ENCODE measurements at regions not wholly inside any gene's neighbourhood (a gene's known extent, or its start where the extent isn't known, plus 50 kb on each side); places are given as distances from the start of the nearest gene placed in this dataset.

DNA sequence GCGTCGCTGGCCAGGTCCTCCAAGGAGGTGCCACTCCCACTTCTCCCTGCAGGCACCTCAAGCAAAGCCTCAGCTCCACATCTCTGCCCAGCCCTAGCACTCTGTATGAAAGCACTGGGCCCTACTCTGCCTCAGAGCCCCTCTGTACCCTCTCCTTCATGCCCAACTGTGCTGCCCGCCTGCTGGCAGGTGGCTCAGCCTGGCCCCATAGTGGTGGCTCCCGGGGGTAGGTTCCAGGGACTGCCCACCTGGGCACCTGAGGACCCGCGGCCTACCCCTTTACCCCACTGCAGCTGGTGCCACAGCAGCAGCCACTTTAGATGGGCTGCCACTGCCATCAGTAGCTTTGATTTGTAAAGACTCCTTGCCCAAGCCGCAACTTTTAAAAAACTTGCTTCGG, 1672.8 kb downstream of the LRRC4C start:
- no peak for DNase-seq (ENCODE audit: extremely low spot score, unreplicated experiment)
- no peaks in the 10 kb centered on the region for H3K4me1 Mint-ChIP-seq (ENCODE audit: unreplicated experiment)
- TF ChIP-seq, protein P1, sequence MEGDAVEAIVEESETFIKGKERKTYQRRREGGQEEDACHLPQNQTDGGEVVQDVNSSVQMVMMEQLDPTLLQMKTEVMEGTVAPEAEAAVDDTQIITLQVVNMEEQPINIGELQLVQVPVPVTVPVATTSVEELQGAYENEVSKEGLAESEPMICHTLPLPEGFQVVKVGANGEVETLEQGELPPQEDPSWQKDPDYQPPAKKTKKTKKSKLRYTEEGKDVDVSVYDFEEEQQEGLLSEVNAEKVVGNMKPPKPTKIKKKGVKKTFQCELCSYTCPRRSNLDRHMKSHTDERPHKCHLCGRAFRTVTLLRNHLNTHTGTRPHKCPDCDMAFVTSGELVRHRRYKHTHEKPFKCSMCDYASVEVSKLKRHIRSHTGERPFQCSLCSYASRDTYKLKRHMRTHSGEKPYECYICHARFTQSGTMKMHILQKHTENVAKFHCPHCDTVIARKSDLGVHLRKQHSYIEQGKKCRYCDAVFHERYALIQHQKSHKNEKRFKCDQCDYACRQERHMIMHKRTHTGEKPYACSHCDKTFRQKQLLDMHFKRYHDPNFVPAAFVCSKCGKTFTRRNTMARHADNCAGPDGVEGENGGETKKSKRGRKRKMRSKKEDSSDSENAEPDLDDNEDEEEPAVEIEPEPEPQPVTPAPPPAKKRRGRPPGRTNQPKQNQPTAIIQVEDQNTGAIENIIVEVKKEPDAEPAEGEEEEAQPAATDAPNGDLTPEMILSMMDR (conservative IDR thresholded peaks at IDR 0.05), result no peak
- H3K4me3 Mint-ChIP-seq, result no peak overlapping the region
- no peak overlapping the region for H3K27ac Mint-ChIP-seq
- no peaks in the 10 kb centered on the region for H3K9me3 Mint-ChIP-seq
- no peaks in the 10 kb centered on the region for H3K27me3 Mint-ChIP-seq
- H3K36me3 Mint-ChIP-seq, result no peaks in the 10 kb centered on the region

DNA sequence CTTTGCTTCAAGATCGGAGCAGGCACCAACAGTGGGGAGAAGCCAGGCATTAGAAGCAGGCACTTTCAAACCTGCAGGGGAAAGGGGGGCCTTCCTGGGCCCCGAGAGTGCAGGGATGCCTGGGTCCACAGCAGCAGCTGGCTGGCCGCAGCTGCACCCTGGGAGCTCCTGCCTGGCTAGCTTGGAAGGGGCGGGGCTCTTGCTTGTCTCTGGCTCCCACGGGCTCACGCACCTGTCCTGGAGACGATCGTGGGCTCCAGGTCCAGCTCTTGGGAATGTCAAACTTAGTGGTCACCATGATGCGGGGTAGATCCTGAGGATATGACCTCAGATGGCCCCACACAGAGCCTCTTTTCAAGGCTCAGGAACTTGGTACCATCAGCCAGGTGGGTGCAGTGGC, 1673.2 kb downstream of the LRRC4C start:
- Mint-ChIP-seq H3K9me3 (no peaks in the 10 kb centered on the region), H3K36me3 (no peaks in the 10 kb centered on the region), H3K4me3 (no peak overlapping the region), H3K27me3 (no peaks in the 10 kb centered on the region), H3K27ac (no peak overlapping the region), H3K4me1 (ENCODE audit: unreplicated experiment) (no peaks in the 10 kb centered on the region)
- TF ChIP-seq, protein P1 (conservative IDR thresholded peaks at IDR 0.05), result no peak
- no peak for DNase-seq (ENCODE audit: extremely low spot score, unreplicated experiment)

DNA sequence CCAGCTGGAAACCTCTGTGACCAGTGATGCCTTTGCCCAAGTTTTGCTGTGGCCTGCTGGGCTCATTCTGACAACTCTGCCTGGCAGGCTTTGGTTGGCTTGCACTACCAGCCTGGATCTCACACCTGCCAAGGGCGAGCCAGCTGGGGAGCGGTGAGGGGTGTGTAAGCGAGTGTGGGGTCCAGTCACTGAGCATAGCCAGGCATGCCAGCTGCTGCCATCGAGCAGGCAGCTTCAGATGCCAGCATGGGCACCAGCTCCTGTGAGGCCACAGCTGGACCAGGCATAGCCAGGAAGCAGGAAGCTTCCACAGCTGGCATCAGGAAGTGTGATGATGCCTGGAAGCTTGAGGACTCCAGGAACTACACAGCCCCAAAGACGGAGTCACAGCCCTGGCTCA, 1674.6 kb downstream of the LRRC4C start:
- Mint-ChIP-seq H3K36me3 (no peaks in the 10 kb centered on the region), H3K4me3 (no peak overlapping the region), H3K4me1 (ENCODE audit: unreplicated experiment) (no peaks in the 10 kb centered on the region), H3K27ac (no peak overlapping the region), H3K9me3 (no peaks in the 10 kb centered on the region), H3K27me3 (no peaks in the 10 kb centered on the region)
- TF ChIP-seq, protein P1 (conservative IDR thresholded peaks at IDR 0.05), result no peak
- DNase-seq (ENCODE audit: extremely low spot score, unreplicated experiment), result no peak

GRCh38 chr11:39780131-39780530, 1679.3 kb downstream of the LRRC4C start:
- H3K36me3 Mint-ChIP-seq, result no peaks in the 10 kb centered on the region
- H3K27ac Mint-ChIP-seq, result no peak overlapping the region
- no peaks in the 10 kb centered on the region for H3K4me1 Mint-ChIP-seq (ENCODE audit: unreplicated experiment)
- no peaks in the 10 kb centered on the region for H3K9me3 Mint-ChIP-seq
- no peak overlapping the region for H3K4me3 Mint-ChIP-seq
- H3K27me3 Mint-ChIP-seq, result no peaks in the 10 kb centered on the region
- TF ChIP-seq, protein P1 (conservative IDR thresholded peaks at IDR 0.05), result no peak
- DNase-seq (ENCODE audit: extremely low spot score, unreplicated experiment), result no peak

- DNase-seq (ENCODE audit: extremely low spot score, unreplicated experiment), result no peak
- Mint-ChIP-seq H3K27me3 (no peaks in the 10 kb centered on the region), H3K4me3 (no peak overlapping the region), H3K9me3 (no peaks in the 10 kb centered on the region), H3K27ac (no peak overlapping the region), H3K36me3 (no peaks in the 10 kb centered on the region), H3K4me1 (ENCODE audit: unreplicated experiment) (no peaks in the 10 kb centered on the region)
- TF ChIP-seq, protein P1 (conservative IDR thresholded peaks at IDR 0.05), result no peak
Measured at GRCh38 chr11:39777035-39777434, 1682.4 kb downstream of the LRRC4C start.

DNA sequence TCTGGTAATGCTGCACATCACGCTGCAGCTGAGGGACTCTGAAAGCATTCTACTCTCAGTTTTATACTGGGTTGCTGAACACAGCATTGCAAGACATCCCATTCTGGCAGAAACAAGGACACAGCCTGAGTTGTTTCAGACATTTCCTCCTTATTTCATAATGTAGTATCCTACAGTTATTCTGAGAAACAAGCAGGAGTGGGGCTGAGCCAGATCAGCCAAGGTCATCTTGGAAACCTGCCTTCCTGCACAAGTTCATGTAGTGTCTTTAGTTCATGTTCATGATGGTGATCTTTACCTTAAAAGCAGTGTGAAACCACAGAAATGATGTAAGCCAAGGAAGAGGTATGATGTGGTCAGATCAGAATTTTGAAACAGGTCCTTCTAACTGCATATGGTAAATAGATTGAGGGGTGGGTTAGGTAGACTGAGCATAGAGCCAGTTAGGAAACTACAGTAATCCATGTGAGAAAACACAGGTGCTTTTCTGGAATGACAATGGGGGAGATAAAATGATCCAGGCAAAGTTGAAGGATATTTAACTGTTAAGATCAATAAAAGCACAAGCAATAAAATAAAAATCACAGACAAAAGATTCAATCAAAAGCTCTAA, 1686.8 kb downstream of the LRRC4C start:
- no peaks in the 10 kb centered on the region for H3K9me3 Mint-ChIP-seq
- H3K4me1 Mint-ChIP-seq (ENCODE audit: unreplicated experiment), result no peaks in the 10 kb centered on the region
- no peak overlapping the region for H3K4me3 Mint-ChIP-seq
- H3K27ac Mint-ChIP-seq, result no peak overlapping the region
- no peaks in the 10 kb centered on the region for H3K36me3 Mint-ChIP-seq
- TF ChIP-seq, protein P1 (conservative IDR thresholded peaks at IDR 0.05), result no peak
- no peaks in the 10 kb centered on the region for H3K27me3 Mint-ChIP-seq
- no peak for DNase-seq (ENCODE audit: extremely low spot score, unreplicated experiment)
